Gastrocnemius medialis (tissue), 4 donors: ENCODE measurements at regions not wholly inside any gene's neighbourhood (a gene's known extent, or its start where the extent isn't known, plus 50 kb on each side); places are given as distances from the start of the nearest gene placed in this dataset.

Experiments
- ATAC-seq, 2 donors: fragments of 150-250 bp; one replicate each; pipeline ENCODE4 v1.9.1; 2016
- DNase-seq, 2 donors: peaks; one replicate each; pipeline ENCODE4 v3.0.0-alpha.2; 2019
- H3K27ac ChIP-seq, 4 donors: fragments of 200-600 bp; sonication (generic); 1 replicate in 1 of 4; 2 replicates in 3 of 4; pipeline ENCODE4 v1.5.1; 2016 to 2018; ENCODE audit warnings: mild to moderate bottlenecking in 2 of 4, moderate library complexity in 1 of 4
- H3K27me3 ChIP-seq, 3 donors: fragments of 200-600 bp; sonication (generic) in 2 of 3; 1 replicate in 1 of 3; 2 replicates in 2 of 3; pipeline versions ENCODE4 v1.5.1 to v1.6.0; 2016 to 2019; ENCODE audit warnings: mild to moderate bottlenecking in 1 of 3, moderate library complexity in 1 of 3
- H3K36me3 ChIP-seq, 2 donors: fragments of 200-600 bp; sonication (generic) in 1 of 2; one replicate each; pipeline ENCODE4 v1.5.1; 2017 to 2018
- H3K4me1 ChIP-seq, 2 donors: fragments of 200-600 bp; sonication (generic) in 1 of 2; one replicate each; pipeline ENCODE4 v1.5.1; 2016 to 2017; ENCODE audit warnings: mild to moderate bottlenecking in 2 of 2
- H3K4me3 ChIP-seq, 4 donors: fragments of 200-600 bp; sonication (generic) in 3 of 4; 1 replicate in 1 of 4; 2 replicates in 3 of 4; pipeline ENCODE4 v1.5.1; 2016 to 2019; ENCODE audit warnings: mild to moderate bottlenecking in 2 of 4
- H3K9me3 ChIP-seq, 3 donors: fragments of 200-600 bp; sonication (generic) in 2 of 3; 1 replicate in 1 of 3; 2 replicates in 2 of 3; pipeline ENCODE4 v1.5.1; 2016 to 2019
- POLR2A ChIP-seq, 2 donors: fragments of 450-650 bp; IDR thresholded peaks; one replicate each; pipeline ENCODE4 v1.6.1; 2017; ENCODE audit warnings: antibody characterized with exemption in 2 of 2, mild to moderate bottlenecking in 2 of 2, moderate library complexity in 2 of 2
- in situ Hi-C, 4 donors: fragments of 200-750 bp; cut with MboI; loops; one replicate each; pipeline versions ENCODE4 v1.15.0 to v1.8.0; 2017; ENCODE audit warnings: low sequenced_read_pairs in 4 of 4
- intact Hi-C: fragments of 100-400 bp; cut with DNase I; formaldehyde crosslinking; loops from one replicate; pipeline ENCODE4 v1.15.1; 2023; ENCODE audit warnings: low total_unique reads
- TF ChIP-seq, protein P1 (sequence below), 5 experiments: fragments of 450-650 bp in 3 of 5; fragments of 200-600 bp in 2 of 5; sonication (generic) in 2 of 5; IDR thresholded peaks in 4 of 5; conservative IDR thresholded peaks in 1 of 5; 1 replicate in 4 of 5; 2 replicates in 1 of 5; pipeline ENCODE4 v1.5.1; 2016 to 2019; ENCODE audit warnings: antibody characterized with exemption in 5 of 5, mild to moderate bottlenecking in 3 of 5, moderate library complexity in 3 of 5

DNA sequence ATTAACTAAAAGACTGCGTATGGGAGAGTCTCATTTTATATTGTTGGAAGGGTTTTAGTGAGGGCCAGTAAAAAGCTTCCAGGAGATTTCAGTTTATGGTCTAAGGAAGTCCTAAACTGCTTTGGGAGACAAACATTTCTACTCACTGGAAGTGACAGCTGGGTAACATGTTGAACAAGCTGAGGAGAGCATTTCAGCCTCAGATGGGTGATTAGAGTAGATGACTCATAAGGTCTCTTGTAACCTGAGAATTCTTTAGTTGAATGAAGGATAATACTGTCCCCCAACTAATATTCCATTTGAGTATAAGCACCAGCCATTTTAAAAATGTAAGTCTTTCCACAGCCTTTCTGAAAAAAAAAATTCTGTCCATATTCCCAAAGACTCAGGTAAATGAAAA lies 218.0 kb upstream of the C9orf72 start:
- DNase-seq (no peak), ATAC-seq (no peak)
- Histone ChIP-seq H3K4me3 (no peak overlapping the region), H3K27ac (no peak overlapping the region), H3K27me3 (no peaks in the 10 kb centered on the region), H3K9me3 (no peaks in the 10 kb centered on the region), H3K36me3 (no peaks in the 10 kb centered on the region), H3K4me1 (no peaks in the 10 kb centered on the region)
- TF ChIP-seq, protein P1, sequence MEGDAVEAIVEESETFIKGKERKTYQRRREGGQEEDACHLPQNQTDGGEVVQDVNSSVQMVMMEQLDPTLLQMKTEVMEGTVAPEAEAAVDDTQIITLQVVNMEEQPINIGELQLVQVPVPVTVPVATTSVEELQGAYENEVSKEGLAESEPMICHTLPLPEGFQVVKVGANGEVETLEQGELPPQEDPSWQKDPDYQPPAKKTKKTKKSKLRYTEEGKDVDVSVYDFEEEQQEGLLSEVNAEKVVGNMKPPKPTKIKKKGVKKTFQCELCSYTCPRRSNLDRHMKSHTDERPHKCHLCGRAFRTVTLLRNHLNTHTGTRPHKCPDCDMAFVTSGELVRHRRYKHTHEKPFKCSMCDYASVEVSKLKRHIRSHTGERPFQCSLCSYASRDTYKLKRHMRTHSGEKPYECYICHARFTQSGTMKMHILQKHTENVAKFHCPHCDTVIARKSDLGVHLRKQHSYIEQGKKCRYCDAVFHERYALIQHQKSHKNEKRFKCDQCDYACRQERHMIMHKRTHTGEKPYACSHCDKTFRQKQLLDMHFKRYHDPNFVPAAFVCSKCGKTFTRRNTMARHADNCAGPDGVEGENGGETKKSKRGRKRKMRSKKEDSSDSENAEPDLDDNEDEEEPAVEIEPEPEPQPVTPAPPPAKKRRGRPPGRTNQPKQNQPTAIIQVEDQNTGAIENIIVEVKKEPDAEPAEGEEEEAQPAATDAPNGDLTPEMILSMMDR (IDR thresholded peaks at IDR 0.05 in 4 of 5, conservative IDR thresholded peaks at IDR 0.05 in 1 of 5): no peak
- TF ChIP-seq POLR2A (IDR thresholded peaks at IDR 0.05): no peak
- in situ Hi-C loops: no loop called here
- intact Hi-C loops: no loop called here

DNA sequence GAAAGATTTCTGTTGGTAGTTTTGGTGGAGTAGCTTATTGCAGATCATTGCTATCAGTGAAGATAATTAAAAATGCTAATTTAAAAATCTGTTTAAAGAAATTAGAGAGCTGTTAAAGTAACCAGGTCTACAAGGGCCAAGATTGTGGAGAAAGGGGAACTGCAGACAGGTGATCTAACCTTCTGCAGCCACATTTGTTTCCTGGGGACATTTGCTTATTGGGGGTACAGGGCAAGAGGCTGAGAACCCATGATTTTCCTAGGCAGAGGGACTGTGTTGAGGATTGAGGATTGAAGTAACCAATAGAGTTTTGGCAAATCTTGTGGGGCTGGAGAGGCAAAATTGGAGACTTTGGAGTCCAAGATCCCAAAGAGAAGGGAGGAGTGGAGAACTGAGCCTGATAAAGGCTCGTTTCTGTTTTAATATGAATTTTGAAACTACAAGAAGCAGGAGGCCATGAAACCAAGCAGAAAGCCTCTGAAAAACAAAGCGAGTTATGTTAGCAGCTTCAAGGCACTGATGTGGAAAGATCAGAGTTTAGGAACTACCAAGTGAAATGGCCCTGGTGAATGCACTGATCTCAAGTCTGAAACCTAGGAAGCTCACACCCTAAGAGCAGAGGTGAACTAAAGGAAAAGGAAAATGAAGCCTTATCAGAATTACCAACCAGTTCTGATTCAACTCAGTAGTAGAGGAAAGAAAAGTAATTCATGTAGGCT lies 219.8 kb upstream of the C9orf72 start:
- no peaks in the 10 kb centered on the region for H3K9me3 ChIP-seq
- TF ChIP-seq, protein P1 (IDR thresholded peaks at IDR 0.05 in 4 of 5, conservative IDR thresholded peaks at IDR 0.05 in 1 of 5): no peak
- no peak for TF ChIP-seq POLR2A (IDR thresholded peaks at IDR 0.05)
- H3K27ac ChIP-seq: no peak overlapping the region
- H3K27me3 ChIP-seq: no peaks in the 10 kb centered on the region
- in situ Hi-C loops (no loop called here), intact Hi-C loops (no loop called here)
- no peak for DNase-seq
- H3K36me3 ChIP-seq: no peaks in the 10 kb centered on the region
- H3K4me3 ChIP-seq: no peak overlapping the region
- no peak for ATAC-seq
- H3K4me1 ChIP-seq: no peaks in the 10 kb centered on the region

DNA sequence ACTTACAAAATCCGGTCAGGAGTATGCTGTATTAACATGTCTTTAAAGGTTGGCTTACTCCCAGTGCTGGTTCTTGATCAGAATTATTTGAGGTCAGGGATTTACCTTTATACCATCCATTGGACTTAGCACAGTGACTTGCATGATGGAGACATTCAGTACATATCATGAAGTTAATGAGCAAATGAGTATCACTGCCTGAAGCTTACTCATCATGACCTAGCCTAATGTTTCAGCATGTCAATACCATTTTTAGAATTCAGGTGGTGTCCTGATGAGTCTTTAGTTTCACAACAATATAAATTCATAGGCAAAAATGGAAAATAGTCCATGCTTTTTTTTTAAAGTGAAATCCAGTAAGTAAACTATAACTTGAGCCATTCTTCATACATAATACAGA lies 226.0 kb upstream of the C9orf72 start:
- no peak for ATAC-seq
- Histone ChIP-seq H3K27ac (no peak overlapping the region), H3K4me3 (no peak overlapping the region), H3K4me1 (no peaks in the 10 kb centered on the region), H3K36me3 (no peaks in the 10 kb centered on the region), H3K9me3 (no peaks in the 10 kb centered on the region), H3K27me3 (no peaks in the 10 kb centered on the region)
- DNase-seq: no peak
- intact Hi-C loops (no loop called here), in situ Hi-C loops (no loop called here)
- no peak for TF ChIP-seq POLR2A (IDR thresholded peaks at IDR 0.05)
- TF ChIP-seq, protein P1 (IDR thresholded peaks at IDR 0.05 in 4 of 5, conservative IDR thresholded peaks at IDR 0.05 in 1 of 5): no peak

DNA sequence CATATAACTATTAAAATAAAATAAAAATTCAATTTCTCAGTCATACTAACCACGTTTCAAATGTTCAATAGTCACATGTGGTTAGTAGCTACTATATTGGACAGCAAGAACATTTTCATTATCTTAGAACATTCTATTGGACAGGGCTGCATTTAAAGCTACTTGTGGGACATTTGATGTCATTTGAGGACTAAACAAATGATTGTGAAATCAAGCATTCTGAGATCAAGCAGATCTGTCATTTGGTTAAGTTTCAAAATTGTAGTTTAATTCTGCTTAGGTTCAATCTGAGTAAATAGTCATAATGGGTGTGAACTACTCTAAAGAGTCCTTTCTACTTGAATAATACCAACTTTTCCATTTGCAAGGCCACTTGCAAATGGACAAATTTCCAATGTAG lies 226.9 kb upstream of the C9orf72 start:
- Histone ChIP-seq H3K4me3 (no peak overlapping the region), H3K9me3 (no peaks in the 10 kb centered on the region), H3K27ac (no peak overlapping the region), H3K4me1 (no peaks in the 10 kb centered on the region), H3K36me3 (no peaks in the 10 kb centered on the region), H3K27me3 (no peaks in the 10 kb centered on the region)
- intact Hi-C loops: no loop called here
- no peak for TF ChIP-seq POLR2A (IDR thresholded peaks at IDR 0.05)
- TF ChIP-seq, protein P1 (IDR thresholded peaks at IDR 0.05 in 4 of 5, conservative IDR thresholded peaks at IDR 0.05 in 1 of 5): no peak
- DNase-seq: no peak
- no peak for ATAC-seq
- in situ Hi-C loops: loop anchor here in 1 of 4 donors (25.0 kb wide), 1 partner anchor 237 kb away; no protein-coding TSS in a partner anchor
